PFSK-1 (cell line): ENCODE measurements at regions not wholly inside any gene's neighbourhood (a gene's known extent, or its start where the extent isn't known, plus 50 kb on each side); places are given as distances from the start of the nearest gene placed in this dataset.

ENCODE experiments used
- FOXP2 ChIP-seq: optimal IDR thresholded peaks from 2 replicates; pipeline ENCODE3; 2011; ENCODE audit warnings: borderline replicate concordance, control low read depth, inconsistent platforms; ENCODE audit not compliant: insufficient read depth; ENCODE audit errors: extremely low read length, extremely low read depth
- POLR2AphosphoS5 ChIP-seq: IDR thresholded peaks from 2 replicates; pipeline ENCODE4 v1.6.1; 2012; ENCODE audit warnings: low read depth, mild to moderate bottlenecking, control low read depth, low read length, moderate library complexity
- SIN3A ChIP-seq: IDR thresholded peaks from 2 replicates; pipeline ENCODE4 v1.6.1; 2012; ENCODE audit warnings: mild to moderate bottlenecking, low read length, moderate library complexity, borderline replicate concordance; ENCODE audit not compliant: insufficient read depth
- TAF1 ChIP-seq: IDR thresholded peaks from 2 replicates; pipeline ENCODE4 v1.6.1; 2012; ENCODE audit warnings: low read length, control low read depth, borderline replicate concordance; ENCODE audit not compliant: insufficient read depth
- TF ChIP-seq, protein P1 (sequence below), 2 experiments: IDR thresholded peaks; 2 replicates each; pipeline versions ENCODE4 v1.6.1 to v1.8.0; 2011 to 2012; ENCODE audit warnings: low read depth in 2 of 2, low read length in 2 of 2, control low read depth in 1 of 2, inconsistent platforms in 1 of 2, mild to moderate bottlenecking in 1 of 2, moderate library complexity in 1 of 2; ENCODE audit not compliant: insufficient read depth in 1 of 2

DNA sequence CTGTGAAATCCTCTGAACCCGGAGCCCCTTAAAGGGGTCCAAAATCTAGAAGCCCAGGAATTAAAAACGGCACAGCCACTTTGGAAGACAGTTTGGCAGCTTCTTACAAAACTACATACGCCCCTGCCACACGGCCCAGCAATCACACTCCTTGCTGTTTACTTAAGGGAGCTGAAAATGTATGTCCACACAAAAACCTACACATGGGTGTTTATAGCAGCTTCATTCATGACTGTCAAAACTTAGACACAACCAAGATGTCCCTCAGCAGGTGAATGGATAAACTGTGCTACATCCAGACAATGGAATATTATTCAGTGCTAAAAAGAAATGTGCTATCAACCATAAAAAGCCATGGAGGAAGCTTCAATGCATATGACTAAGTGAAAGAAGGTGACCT, 162.5 kb downstream of the NUP210 start:
- TF ChIP-seq POLR2AphosphoS5, result no peak
- TF ChIP-seq TAF1, result no peak
- no peak for TF ChIP-seq SIN3A
- TF ChIP-seq, protein P1, sequence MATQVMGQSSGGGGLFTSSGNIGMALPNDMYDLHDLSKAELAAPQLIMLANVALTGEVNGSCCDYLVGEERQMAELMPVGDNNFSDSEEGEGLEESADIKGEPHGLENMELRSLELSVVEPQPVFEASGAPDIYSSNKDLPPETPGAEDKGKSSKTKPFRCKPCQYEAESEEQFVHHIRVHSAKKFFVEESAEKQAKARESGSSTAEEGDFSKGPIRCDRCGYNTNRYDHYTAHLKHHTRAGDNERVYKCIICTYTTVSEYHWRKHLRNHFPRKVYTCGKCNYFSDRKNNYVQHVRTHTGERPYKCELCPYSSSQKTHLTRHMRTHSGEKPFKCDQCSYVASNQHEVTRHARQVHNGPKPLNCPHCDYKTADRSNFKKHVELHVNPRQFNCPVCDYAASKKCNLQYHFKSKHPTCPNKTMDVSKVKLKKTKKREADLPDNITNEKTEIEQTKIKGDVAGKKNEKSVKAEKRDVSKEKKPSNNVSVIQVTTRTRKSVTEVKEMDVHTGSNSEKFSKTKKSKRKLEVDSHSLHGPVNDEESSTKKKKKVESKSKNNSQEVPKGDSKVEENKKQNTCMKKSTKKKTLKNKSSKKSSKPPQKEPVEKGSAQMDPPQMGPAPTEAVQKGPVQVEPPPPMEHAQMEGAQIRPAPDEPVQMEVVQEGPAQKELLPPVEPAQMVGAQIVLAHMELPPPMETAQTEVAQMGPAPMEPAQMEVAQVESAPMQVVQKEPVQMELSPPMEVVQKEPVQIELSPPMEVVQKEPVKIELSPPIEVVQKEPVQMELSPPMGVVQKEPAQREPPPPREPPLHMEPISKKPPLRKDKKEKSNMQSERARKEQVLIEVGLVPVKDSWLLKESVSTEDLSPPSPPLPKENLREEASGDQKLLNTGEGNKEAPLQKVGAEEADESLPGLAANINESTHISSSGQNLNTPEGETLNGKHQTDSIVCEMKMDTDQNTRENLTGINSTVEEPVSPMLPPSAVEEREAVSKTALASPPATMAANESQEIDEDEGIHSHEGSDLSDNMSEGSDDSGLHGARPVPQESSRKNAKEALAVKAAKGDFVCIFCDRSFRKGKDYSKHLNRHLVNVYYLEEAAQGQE (IDR thresholded peaks at IDR 0.05; ENCODE audit: insufficient read depth in 1 of 2, low read depth in 2 of 2, low read length in 2 of 2), result no peak
- TF ChIP-seq FOXP2, result no peak
